Adipocyte (in vitro differentiated cells): ENCODE measurements at regions not wholly inside any gene's neighbourhood (a gene's known extent, or its start where the extent isn't known, plus 50 kb on each side); places are given as distances from the start of the nearest gene placed in this dataset.

ENCODE experiments used
- DNase-seq: peaks from one replicate; pipeline ENCODE4 v3.0.0-alpha.2; 2015; ENCODE audit warnings: low read depth
- H3K27me3 ChIP-seq: replicated peaks from 2 replicates; pipeline ENCODE4 v1.7.0; 2013; ENCODE audit warnings: mild to moderate bottlenecking, low read length, moderate library complexity; ENCODE audit not compliant: control insufficient read depth, insufficient read depth
- H3K36me3 ChIP-seq: 2 replicates; pipeline ENCODE4 v1.7.0; 2013; ENCODE audit warnings: low read length, mild to moderate bottlenecking, moderate library complexity; ENCODE audit not compliant: control insufficient read depth, insufficient read depth, severe bottlenecking
- H3K4me1 ChIP-seq: 2 replicates; pipeline ENCODE4 v1.7.0; 2013; ENCODE audit warnings: mild to moderate bottlenecking, low read length, moderate library complexity; ENCODE audit not compliant: control insufficient read depth, insufficient read depth
- H3K4me3 ChIP-seq: 2 replicates; pipeline ENCODE4 v1.7.0; 2013; ENCODE audit warnings: mild to moderate bottlenecking, low read length, moderate library complexity
- H3K9ac ChIP-seq: 2 replicates; pipeline ENCODE4 v1.7.0; 2013; ENCODE audit warnings: mild to moderate bottlenecking, low read length, moderate library complexity
- H3K9me3 ChIP-seq: 2 replicates; pipeline ENCODE4 v1.7.0; 2013; ENCODE audit warnings: mild to moderate bottlenecking, low read length, moderate library complexity; ENCODE audit not compliant: control insufficient read depth

GRCh38 chr3:154764856-154765640 lies 315.1 kb upstream of the MME start:
- no peaks in the 10 kb centered on the region for H3K9me3 ChIP-seq

GRCh38 chr3:154762486-154762885 lies 317.6 kb upstream of the MME start:
- H3K27me3 ChIP-seq, result no peaks in the 10 kb centered on the region
- no peak for DNase-seq

More at GRCh38 chr3:154764856-154765640, 315.1 kb upstream of the MME start:
- no peak overlapping the region for H3K9ac ChIP-seq
- H3K36me3 ChIP-seq, result no peaks in the 10 kb centered on the region
- no peaks in the 10 kb centered on the region for H3K27me3 ChIP-seq
- DNase-seq, result no peak
- no peak overlapping the region for H3K4me3 ChIP-seq
- H3K4me1 ChIP-seq, result peaks cover 13% of the 10 kb centered on the region

GRCh38 chr3:154759966-154760365 lies 320.2 kb upstream of the MME start:
- Histone ChIP-seq H3K9me3 (no peaks in the 10 kb centered on the region), H3K4me3 (no peak overlapping the region), H3K36me3 (no peaks in the 10 kb centered on the region)

More at GRCh38 chr3:154762486-154762885, 317.6 kb upstream of the MME start:
- Histone ChIP-seq H3K4me3 (no peak overlapping the region), H3K9me3 (no peaks in the 10 kb centered on the region), H3K4me1 (peaks cover 18% of the 10 kb centered on the region), H3K9ac (no peak overlapping the region), H3K36me3 (no peaks in the 10 kb centered on the region)

GRCh38 chr3:154758109-154758868 lies 321.8 kb upstream of the MME start:
- peak; percentile 84 for DNase-seq
- no peak overlapping the region for H3K4me3 ChIP-seq
- H3K4me1 ChIP-seq, result peaks cover 5% of the 10 kb centered on the region
- H3K9ac ChIP-seq, result peak overlapping the region; percentile 60
- H3K36me3 ChIP-seq, result no peaks in the 10 kb centered on the region
- no peaks in the 10 kb centered on the region for H3K27me3 ChIP-seq
- H3K9me3 ChIP-seq, result no peaks in the 10 kb centered on the region

More at GRCh38 chr3:154759966-154760365, 320.2 kb upstream of the MME start:
- DNase-seq, result no peak
- Histone ChIP-seq H3K27me3 (no peaks in the 10 kb centered on the region), H3K4me1 (peaks cover 10% of the 10 kb centered on the region), H3K9ac (no peak overlapping the region)

GRCh38 chr3:154753101-154753500 lies 323.1 kb upstream of the GPR149 start:
- no peaks in the 10 kb centered on the region for H3K36me3 ChIP-seq
- no peak overlapping the region for H3K4me3 ChIP-seq
- no peaks in the 10 kb centered on the region for H3K27me3 ChIP-seq

GRCh38 chr3:154749514-154749913 lies 319.5 kb upstream of the GPR149 start:
- no peak for DNase-seq
- Histone ChIP-seq H3K27me3 (no peaks in the 10 kb centered on the region), H3K9ac (no peak overlapping the region), H3K4me1 (no peaks in the 10 kb centered on the region), H3K9me3 (no peaks in the 10 kb centered on the region), H3K36me3 (no peaks in the 10 kb centered on the region), H3K4me3 (no peak overlapping the region)

More at GRCh38 chr3:154753101-154753500, 323.1 kb upstream of the GPR149 start:
- no peak overlapping the region for H3K9ac ChIP-seq
- no peaks in the 10 kb centered on the region for H3K4me1 ChIP-seq
- no peak for DNase-seq
- H3K9me3 ChIP-seq, result no peaks in the 10 kb centered on the region

- Histone ChIP-seq H3K9me3 (peaks cover 28% of the 10 kb centered on the region), H3K27me3 (no peaks in the 10 kb centered on the region), H3K36me3 (no peaks in the 10 kb centered on the region), H3K4me3 (no peak overlapping the region), H3K4me1 (no peaks in the 10 kb centered on the region), H3K9ac (no peak overlapping the region)
- DNase-seq, result no peak
Measured at GRCh38 chr3:154745929-154746328, 315.9 kb upstream of the GPR149 start.

GRCh38 chr3:154745122-154745521 lies 315.1 kb upstream of the GPR149 start:
- no peaks in the 10 kb centered on the region for H3K4me1 ChIP-seq
- H3K36me3 ChIP-seq, result no peaks in the 10 kb centered on the region
- H3K4me3 ChIP-seq, result no peak overlapping the region
- H3K9ac ChIP-seq, result no peak overlapping the region
- peaks cover 31% of the 10 kb centered on the region for H3K9me3 ChIP-seq
- no peaks in the 10 kb centered on the region for H3K27me3 ChIP-seq
- no peak for DNase-seq

GRCh38 chr3:154743418-154743817 lies 313.4 kb upstream of the GPR149 start:
- H3K9me3 ChIP-seq, result peaks cover 31% of the 10 kb centered on the region
- DNase-seq, result no peak
- H3K4me3 ChIP-seq, result no peak overlapping the region
- H3K27me3 ChIP-seq, result no peaks in the 10 kb centered on the region
- H3K36me3 ChIP-seq, result no peaks in the 10 kb centered on the region
- no peak overlapping the region for H3K9ac ChIP-seq
- no peaks in the 10 kb centered on the region for H3K4me1 ChIP-seq

- Histone ChIP-seq H3K4me3 (no peak overlapping the region), H3K9ac (no peak overlapping the region), H3K9me3 (no peaks in the 10 kb centered on the region), H3K27me3 (no peaks in the 10 kb centered on the region), H3K4me1 (peaks cover 7% of the 10 kb centered on the region), H3K36me3 (no peaks in the 10 kb centered on the region)
- DNase-seq, result no peak
Measured at GRCh38 chr3:154734468-154734867, 304.5 kb upstream of the GPR149 start.

GRCh38 chr3:154730186-154730585 lies 300.2 kb upstream of the GPR149 start:
- no peaks in the 10 kb centered on the region for H3K9me3 ChIP-seq
- peaks cover 7% of the 10 kb centered on the region for H3K4me1 ChIP-seq
- no peaks in the 10 kb centered on the region for H3K36me3 ChIP-seq
- DNase-seq, result peak; percentile 4
- H3K9ac ChIP-seq, result no peak overlapping the region
- H3K4me3 ChIP-seq, result no peak overlapping the region
- H3K27me3 ChIP-seq, result no peaks in the 10 kb centered on the region
